Neutrophil (primary cell): ENCODE measurements at regions not wholly inside any gene's neighbourhood (a gene's known extent, or its start where the extent isn't known, plus 50 kb on each side); places are given as distances from the start of the nearest gene placed in this dataset.

Source experiments
- H3K27ac ChIP-seq: fragments of 200-600 bp; sonication (generic); 2 replicates; pipeline ENCODE4 v1.5.1; 2016; ENCODE audit warnings: mild to moderate bottlenecking, moderate library complexity
- H3K27me3 ChIP-seq: fragments of 200-600 bp; sonication (generic); 2 replicates; pipeline ENCODE4 v1.6.0; 2016; ENCODE audit warnings: mild to moderate bottlenecking
- H3K36me3 ChIP-seq: fragments of 200-600 bp; sonication (generic); 2 replicates; pipeline ENCODE4 v1.5.1; 2017
- H3K4me1 ChIP-seq, 2 experiments: fragments of 200-600 bp in 1 of 2; sonication (generic) in 1 of 2; 1 replicate in 1 of 2; 2 replicates in 1 of 2; pipeline versions ENCODE4 v1.5.1 to v1.6.1; 2013 to 2016; ENCODE audit warnings: low read depth in 1 of 2, low read length in 1 of 2, mild to moderate bottlenecking in 1 of 2, moderate library complexity in 1 of 2; ENCODE audit not compliant: control insufficient read depth in 1 of 2, insufficient read depth in 1 of 2
- H3K4me3 ChIP-seq, 2 experiments: fragments of 200-600 bp in 1 of 2; sonication (generic) in 1 of 2; 1 replicate in 1 of 2; 2 replicates in 1 of 2; pipeline ENCODE4 v1.5.1; 2013 to 2016; ENCODE audit warnings: low read depth in 1 of 2, low read length in 1 of 2, mild to moderate bottlenecking in 1 of 2, moderate library complexity in 1 of 2
- H3K9me3 ChIP-seq: fragments of 200-600 bp; sonication (generic); 2 replicates; pipeline ENCODE4 v1.5.1; 2016
- TF ChIP-seq, protein P1 (sequence below): fragments of 200-600 bp; sonication (generic); IDR thresholded peaks from 2 replicates; pipeline ENCODE4 v1.5.1; 2016; ENCODE audit warnings: antibody characterized with exemption

- no peak overlapping the region for H3K27ac ChIP-seq
- no peaks in the 10 kb centered on the region for H3K4me1 ChIP-seq
- no peaks in the 10 kb centered on the region for H3K36me3 ChIP-seq
- TF ChIP-seq, protein P1, sequence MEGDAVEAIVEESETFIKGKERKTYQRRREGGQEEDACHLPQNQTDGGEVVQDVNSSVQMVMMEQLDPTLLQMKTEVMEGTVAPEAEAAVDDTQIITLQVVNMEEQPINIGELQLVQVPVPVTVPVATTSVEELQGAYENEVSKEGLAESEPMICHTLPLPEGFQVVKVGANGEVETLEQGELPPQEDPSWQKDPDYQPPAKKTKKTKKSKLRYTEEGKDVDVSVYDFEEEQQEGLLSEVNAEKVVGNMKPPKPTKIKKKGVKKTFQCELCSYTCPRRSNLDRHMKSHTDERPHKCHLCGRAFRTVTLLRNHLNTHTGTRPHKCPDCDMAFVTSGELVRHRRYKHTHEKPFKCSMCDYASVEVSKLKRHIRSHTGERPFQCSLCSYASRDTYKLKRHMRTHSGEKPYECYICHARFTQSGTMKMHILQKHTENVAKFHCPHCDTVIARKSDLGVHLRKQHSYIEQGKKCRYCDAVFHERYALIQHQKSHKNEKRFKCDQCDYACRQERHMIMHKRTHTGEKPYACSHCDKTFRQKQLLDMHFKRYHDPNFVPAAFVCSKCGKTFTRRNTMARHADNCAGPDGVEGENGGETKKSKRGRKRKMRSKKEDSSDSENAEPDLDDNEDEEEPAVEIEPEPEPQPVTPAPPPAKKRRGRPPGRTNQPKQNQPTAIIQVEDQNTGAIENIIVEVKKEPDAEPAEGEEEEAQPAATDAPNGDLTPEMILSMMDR, result no peak
- H3K4me3 ChIP-seq, result no peak overlapping the region
- no peaks in the 10 kb centered on the region for H3K27me3 ChIP-seq
- H3K9me3 ChIP-seq, result no peaks in the 10 kb centered on the region
Observed at GRCh38 chr5:124148574-124148973, 597.9 kb downstream of the ZNF608 start.

DNA sequence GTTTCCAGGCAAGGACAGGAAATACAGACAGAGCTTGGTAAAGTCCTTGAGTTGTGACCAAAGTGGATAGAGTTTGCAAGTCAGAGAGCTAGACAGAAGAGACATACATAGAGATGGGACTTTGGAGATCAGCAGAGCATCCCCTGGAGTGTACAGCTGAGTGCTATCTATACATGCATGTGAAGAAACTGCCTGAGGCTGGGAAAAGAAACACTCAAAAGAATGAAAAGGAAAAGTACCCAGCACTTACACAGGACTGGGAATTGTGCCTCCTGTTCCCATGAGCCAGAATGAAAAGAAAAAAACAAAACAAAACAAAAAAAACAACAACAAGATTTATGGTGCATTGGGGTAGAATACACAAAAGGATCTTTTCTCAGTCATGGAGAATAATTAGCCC is 606.4 kb downstream of the ZNF608 start:
- H3K4me1 ChIP-seq, result no peaks in the 10 kb centered on the region
- no peaks in the 10 kb centered on the region for H3K36me3 ChIP-seq
- H3K27me3 ChIP-seq, result no peaks in the 10 kb centered on the region
- no peaks in the 10 kb centered on the region for H3K9me3 ChIP-seq
- H3K27ac ChIP-seq, result no peak overlapping the region
- TF ChIP-seq, protein P1, result no peak
- no peak overlapping the region for H3K4me3 ChIP-seq

DNA sequence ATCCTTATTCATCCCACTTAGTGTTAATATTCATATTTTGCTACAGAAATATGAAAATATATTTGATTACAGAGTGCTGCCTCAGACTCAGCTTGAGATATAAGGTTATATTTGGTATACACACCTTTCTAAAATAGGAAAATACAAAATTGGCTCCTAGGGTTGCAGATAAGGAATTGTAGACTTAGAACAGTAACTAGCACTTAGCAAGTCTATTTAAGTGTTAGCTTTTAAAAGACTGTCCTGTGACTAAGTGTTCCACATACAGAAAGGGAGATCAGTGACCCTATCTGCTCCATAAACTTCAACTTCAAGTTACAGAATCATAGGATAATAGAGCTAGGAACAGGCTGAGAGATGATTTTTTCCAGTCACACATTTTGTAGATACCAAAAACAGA is 607.0 kb downstream of the ZNF608 start:
- Histone ChIP-seq H3K9me3 (no peaks in the 10 kb centered on the region), H3K27ac (no peak overlapping the region), H3K4me1 (no peaks in the 10 kb centered on the region), H3K4me3 (no peak overlapping the region), H3K36me3 (no peaks in the 10 kb centered on the region), H3K27me3 (no peaks in the 10 kb centered on the region)
- TF ChIP-seq, protein P1, result no peak

GRCh38 chr5:124136609-124137008 is 609.8 kb downstream of the ZNF608 start:
- Histone ChIP-seq H3K27ac (no peak overlapping the region), H3K9me3 (no peaks in the 10 kb centered on the region), H3K36me3 (no peaks in the 10 kb centered on the region), H3K4me1 (no peaks in the 10 kb centered on the region), H3K27me3 (no peaks in the 10 kb centered on the region), H3K4me3 (no peak overlapping the region)
- TF ChIP-seq, protein P1, result no peak

DNA sequence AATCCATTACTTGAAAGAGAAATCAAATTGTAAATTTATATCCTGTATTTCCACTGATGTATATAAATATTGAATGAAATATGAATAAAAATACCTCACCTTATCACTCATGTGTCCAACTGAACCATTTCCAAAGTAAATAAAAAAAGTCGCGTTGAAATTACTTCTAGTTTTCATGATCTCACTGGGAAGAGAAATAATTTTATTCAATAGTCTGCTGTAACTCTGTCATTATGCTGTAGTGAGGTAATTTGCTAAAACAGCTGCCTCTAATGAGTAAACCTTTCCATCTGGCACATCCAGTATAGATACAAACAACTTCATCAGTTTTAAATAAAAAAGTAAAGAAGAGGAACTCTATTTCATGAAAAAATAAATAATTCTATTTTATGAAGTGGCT is 611.5 kb downstream of the ZNF608 start:
- TF ChIP-seq, protein P1, result no peak
- Histone ChIP-seq H3K27me3 (no peaks in the 10 kb centered on the region), H3K27ac (no peak overlapping the region), H3K4me3 (no peak overlapping the region), H3K9me3 (no peaks in the 10 kb centered on the region), H3K36me3 (no peaks in the 10 kb centered on the region), H3K4me1 (no peaks in the 10 kb centered on the region)

DNA sequence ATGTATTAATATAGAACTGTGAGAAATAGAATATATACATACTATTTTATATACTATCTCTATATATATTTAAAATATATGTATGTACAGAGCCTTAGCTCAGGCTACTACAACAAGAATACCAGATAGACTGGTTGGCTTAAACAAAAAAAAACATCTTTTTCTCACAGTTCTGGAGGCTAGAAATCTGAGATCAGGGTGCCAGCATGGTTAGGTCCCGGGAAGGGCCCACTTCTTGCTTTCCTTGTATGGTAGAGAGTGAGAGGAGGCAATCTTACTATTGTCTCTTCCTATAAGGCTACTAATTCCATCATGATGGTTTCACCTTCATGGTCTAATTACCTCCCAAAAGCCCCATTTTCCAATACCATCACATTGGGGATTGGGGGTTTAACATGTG is 613.0 kb downstream of the ZNF608 start:
- TF ChIP-seq, protein P1, result no peak
- no peaks in the 10 kb centered on the region for H3K27me3 ChIP-seq
- H3K4me1 ChIP-seq, result no peaks in the 10 kb centered on the region
- no peak overlapping the region for H3K4me3 ChIP-seq
- H3K9me3 ChIP-seq, result no peaks in the 10 kb centered on the region
- H3K36me3 ChIP-seq, result no peaks in the 10 kb centered on the region
- H3K27ac ChIP-seq, result no peak overlapping the region
